Activated CD8-positive, alpha-beta T cell treated with anti-CD3 and anti-CD28 coated beads for 36 hours (primary cell): ENCODE measurements at regions not wholly inside any gene's neighbourhood (a gene's known extent, or its start where the extent isn't known, plus 50 kb on each side); places are given as distances from the start of the nearest gene placed in this dataset.
"Not testable (repeated sequence)": the region's sequence is repeated elsewhere in the genome, so short reads cannot be mapped to it uniquely, and the experiment has no call there.

Source experiments
- ATAC-seq: fragments of 200-7000 bp; cut with Tn5 transposase; one replicate; pipeline ENCODE4 v1.10.0; 2021; ENCODE audit warnings: mild to moderate bottlenecking, moderate library complexity
- CTCF ChIA-PET: fragments of 350-600 bp; sonication (Branson Sonifier 250); formaldehyde crosslinking; loops from one replicate; lab custom pipeline; 2021; ENCODE audit warnings: antibody characterized with exemption; lab: Charles Lee
- POLR2A ChIA-PET: fragments of 350-600 bp; sonication (Branson Sonifier 250); formaldehyde crosslinking; loops from one replicate; lab custom pipeline; 2021; ENCODE audit warnings: antibody characterized with exemption; lab: Charles Lee
- DNase-seq: peaks from one replicate; pipeline ENCODE4 v3.0.0-alpha.2; 2020
- H3K27ac Mint-ChIP-seq: one replicate; pipeline ENCODE4 v1.8.0; 2021; ENCODE audit warnings: mild to moderate bottlenecking, mixed read lengths
- H3K27me3 Mint-ChIP-seq: one replicate; pipeline ENCODE4 v1.8.0; 2021; ENCODE audit warnings: mixed read lengths
- H3K36me3 Mint-ChIP-seq: one replicate; pipeline ENCODE4 v1.8.0; 2021; ENCODE audit warnings: low read depth, mixed read lengths
- H3K4me1 Mint-ChIP-seq: one replicate; pipeline ENCODE4 v1.8.0; 2021; ENCODE audit warnings: low read depth, mixed read lengths
- H3K4me3 Mint-ChIP-seq: one replicate; pipeline ENCODE4 v1.8.0; 2021; ENCODE audit warnings: mild to moderate bottlenecking, moderate library complexity, mixed read lengths
- H3K9me3 Mint-ChIP-seq: one replicate; pipeline ENCODE4 v1.8.0; 2021; ENCODE audit warnings: mixed read lengths
- intact Hi-C: fragments of 100-400 bp; cut with micrococcal nuclease; formaldehyde crosslinking; loops from one replicate; pipeline ENCODE4 v1.10.0; 2022
- TF ChIP-seq, protein P1 (sequence below): fragments of 200-600 bp; IDR thresholded peaks from one replicate; pipeline ENCODE4 v1.8.0; 2022; ENCODE audit warnings: antibody characterized with exemption, mild to moderate bottlenecking

DNA sequence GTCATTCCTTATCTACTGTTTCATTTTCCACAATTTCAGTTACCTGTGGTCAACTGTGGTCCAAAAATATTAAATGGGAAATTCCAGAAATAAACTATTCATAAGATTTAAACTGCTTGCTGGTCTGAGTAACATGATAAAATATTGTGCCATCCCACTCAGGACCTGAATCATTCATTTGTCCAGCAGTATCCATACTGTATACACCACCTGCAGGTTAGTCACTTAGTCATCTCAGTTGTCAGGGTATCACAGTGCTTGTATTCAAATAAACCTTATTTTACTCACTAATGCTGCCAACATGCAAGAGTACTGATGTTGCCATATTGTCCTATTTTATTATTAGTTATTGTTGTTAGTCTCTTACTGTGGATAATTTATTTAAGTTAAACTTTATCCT is 139.7 kb downstream of the FBXO4 start:
- no peaks in the 10 kb centered on the region for H3K36me3 Mint-ChIP-seq
- POLR2A ChIA-PET, result no interaction called here

DNA sequence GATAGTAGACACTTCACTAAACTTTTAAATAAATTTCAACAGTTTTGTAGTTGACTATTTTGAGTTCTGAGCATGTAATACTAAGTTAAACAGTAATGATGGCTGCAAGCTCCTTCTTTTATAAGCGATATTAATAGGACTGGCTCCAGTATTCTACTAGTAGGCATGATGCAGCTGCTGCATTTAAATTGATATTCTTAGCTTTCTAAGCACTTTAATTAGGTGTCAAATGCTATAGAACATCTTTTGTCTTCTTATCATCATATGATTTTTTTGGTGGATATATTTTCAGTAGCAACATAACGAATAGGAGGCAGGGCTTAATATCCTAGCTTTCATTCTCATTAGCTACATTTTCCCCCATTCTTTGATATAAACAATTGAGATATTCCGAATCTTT is 141.1 kb downstream of the FBXO4 start:
- ChIA-PET CTCF (interaction anchor here (1.1 to 3.6 kb wide), 2 partner anchors 9 to 210 kb away, joined by 3 to 23 read pairs; no protein-coding TSS in a partner anchor), POLR2A (no interaction called here)
- ATAC-seq (no peak), DNase-seq (no peak)
- intact Hi-C loops, result no loop called here
- Mint-ChIP-seq H3K36me3 (no peaks in the 10 kb centered on the region), H3K27ac (no peak overlapping the region), H3K4me3 (no peak overlapping the region), H3K9me3 (no peaks in the 10 kb centered on the region), H3K4me1 (no peaks in the 10 kb centered on the region), H3K27me3 (no peaks in the 10 kb centered on the region)
- TF ChIP-seq, protein P1, sequence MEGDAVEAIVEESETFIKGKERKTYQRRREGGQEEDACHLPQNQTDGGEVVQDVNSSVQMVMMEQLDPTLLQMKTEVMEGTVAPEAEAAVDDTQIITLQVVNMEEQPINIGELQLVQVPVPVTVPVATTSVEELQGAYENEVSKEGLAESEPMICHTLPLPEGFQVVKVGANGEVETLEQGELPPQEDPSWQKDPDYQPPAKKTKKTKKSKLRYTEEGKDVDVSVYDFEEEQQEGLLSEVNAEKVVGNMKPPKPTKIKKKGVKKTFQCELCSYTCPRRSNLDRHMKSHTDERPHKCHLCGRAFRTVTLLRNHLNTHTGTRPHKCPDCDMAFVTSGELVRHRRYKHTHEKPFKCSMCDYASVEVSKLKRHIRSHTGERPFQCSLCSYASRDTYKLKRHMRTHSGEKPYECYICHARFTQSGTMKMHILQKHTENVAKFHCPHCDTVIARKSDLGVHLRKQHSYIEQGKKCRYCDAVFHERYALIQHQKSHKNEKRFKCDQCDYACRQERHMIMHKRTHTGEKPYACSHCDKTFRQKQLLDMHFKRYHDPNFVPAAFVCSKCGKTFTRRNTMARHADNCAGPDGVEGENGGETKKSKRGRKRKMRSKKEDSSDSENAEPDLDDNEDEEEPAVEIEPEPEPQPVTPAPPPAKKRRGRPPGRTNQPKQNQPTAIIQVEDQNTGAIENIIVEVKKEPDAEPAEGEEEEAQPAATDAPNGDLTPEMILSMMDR, result no peak

More for the DNA sequence above, 139.7 kb downstream of the FBXO4 start:
- DNase-seq (no peak), ATAC-seq (no peak)
- no peaks in the 10 kb centered on the region for H3K9me3 Mint-ChIP-seq
- CTCF ChIA-PET, result interaction anchor here (1.1 to 3.6 kb wide), 2 partner anchors 7 to 208 kb away, joined by 3 to 23 read pairs; no protein-coding TSS in a partner anchor
- no peak overlapping the region for H3K27ac Mint-ChIP-seq
- no peak overlapping the region for H3K4me3 Mint-ChIP-seq
- intact Hi-C loops, result no loop called here
- no peaks in the 10 kb centered on the region for H3K4me1 Mint-ChIP-seq
- H3K27me3 Mint-ChIP-seq, result no peaks in the 10 kb centered on the region
- TF ChIP-seq, protein P1, result no peak

DNA sequence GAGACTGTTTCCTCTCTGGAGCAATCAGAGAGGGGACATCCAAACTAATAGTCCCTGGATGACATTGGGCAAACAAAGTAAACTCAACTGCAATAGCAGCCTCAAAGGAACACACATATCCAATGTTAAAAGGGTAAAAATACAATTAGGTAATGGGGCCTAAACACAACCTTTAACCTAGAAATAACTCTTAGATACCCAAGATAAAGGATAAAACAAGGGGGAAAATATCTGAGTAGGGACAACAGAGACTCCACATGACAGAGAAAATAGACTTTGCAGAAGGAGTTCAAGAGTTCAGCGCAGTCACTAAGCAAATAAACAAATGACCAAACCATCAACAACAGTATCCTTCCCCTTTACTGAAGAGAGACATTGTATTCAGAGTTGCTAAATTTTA is 149.3 kb downstream of the FBXO4 start:
- POLR2A ChIA-PET, result no interaction called here
- H3K27ac Mint-ChIP-seq, result no peak overlapping the region
- ATAC-seq, result no peak
- H3K4me1 Mint-ChIP-seq, result no peaks in the 10 kb centered on the region
- CTCF ChIA-PET, result no interaction called here
- DNase-seq, result no peak
- no peaks in the 10 kb centered on the region for H3K36me3 Mint-ChIP-seq
- H3K9me3 Mint-ChIP-seq, result no peaks in the 10 kb centered on the region
- TF ChIP-seq, protein P1, result no peak
- intact Hi-C loops, result no loop called here
- H3K27me3 Mint-ChIP-seq, result peaks cover 6% of the 10 kb centered on the region
- H3K4me3 Mint-ChIP-seq, result no peak overlapping the region

DNA sequence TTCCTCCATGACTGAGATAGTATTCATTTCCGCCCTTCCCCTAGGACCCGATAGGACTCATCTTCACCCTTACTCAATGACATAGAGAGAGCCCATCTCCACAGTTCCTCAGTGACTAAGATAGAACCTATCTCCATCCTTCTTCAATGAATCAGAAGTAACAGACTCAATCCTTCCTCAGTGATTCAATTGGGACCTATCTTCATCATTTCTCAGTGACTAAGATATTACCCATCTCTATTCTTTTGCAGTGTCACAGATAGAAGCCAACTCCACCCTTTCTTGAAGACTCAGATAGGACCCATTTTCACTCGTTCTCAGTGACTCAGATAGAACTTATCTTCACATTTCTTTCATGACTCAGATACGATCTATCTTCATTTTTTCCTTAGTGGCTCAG is 164.6 kb downstream of the FBXO4 start:
- ChIA-PET CTCF (no interaction called here), POLR2A (no interaction called here)
- ATAC-seq, result no peak
- no peaks in the 10 kb centered on the region for H3K4me1 Mint-ChIP-seq
- no peak overlapping the region for H3K27ac Mint-ChIP-seq
- H3K27me3 Mint-ChIP-seq, result no peaks in the 10 kb centered on the region
- no peaks in the 10 kb centered on the region for H3K9me3 Mint-ChIP-seq
- TF ChIP-seq, protein P1, result no peak
- H3K4me3 Mint-ChIP-seq, result no peak overlapping the region
- DNase-seq, result no peak
- H3K36me3 Mint-ChIP-seq, result no peaks in the 10 kb centered on the region
- intact Hi-C loops, result no loop called here

DNA sequence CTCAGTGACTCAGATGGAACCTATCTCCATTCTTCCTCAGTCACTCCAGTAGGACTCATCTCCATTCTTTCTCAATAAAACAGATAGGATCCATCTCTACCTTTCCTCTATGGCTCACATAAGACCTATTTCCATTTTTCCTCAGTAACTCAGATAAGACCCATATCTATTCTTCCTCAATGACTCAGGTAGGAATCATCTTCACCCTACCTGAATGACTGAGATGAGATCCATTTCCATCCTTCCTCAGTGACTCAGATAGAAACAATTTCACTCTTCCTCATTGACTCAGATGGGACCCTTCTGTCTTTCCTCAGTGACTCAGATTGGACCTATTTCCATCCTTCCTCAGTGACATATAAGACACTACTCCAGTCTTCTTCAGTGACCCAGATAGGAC is 165.1 kb downstream of the FBXO4 start:
- no peak for ATAC-seq
- H3K27me3 Mint-ChIP-seq, result no peaks in the 10 kb centered on the region
- H3K4me1 Mint-ChIP-seq, result no peaks in the 10 kb centered on the region
- CTCF ChIA-PET, result no interaction called here
- TF ChIP-seq, protein P1, result no peak
- H3K9me3 Mint-ChIP-seq, result no peaks in the 10 kb centered on the region
- POLR2A ChIA-PET, result no interaction called here
- no peak for DNase-seq
- intact Hi-C loops, result no loop called here
- no peak overlapping the region for H3K4me3 Mint-ChIP-seq
- H3K27ac Mint-ChIP-seq, result no peak overlapping the region
- no peaks in the 10 kb centered on the region for H3K36me3 Mint-ChIP-seq

DNA sequence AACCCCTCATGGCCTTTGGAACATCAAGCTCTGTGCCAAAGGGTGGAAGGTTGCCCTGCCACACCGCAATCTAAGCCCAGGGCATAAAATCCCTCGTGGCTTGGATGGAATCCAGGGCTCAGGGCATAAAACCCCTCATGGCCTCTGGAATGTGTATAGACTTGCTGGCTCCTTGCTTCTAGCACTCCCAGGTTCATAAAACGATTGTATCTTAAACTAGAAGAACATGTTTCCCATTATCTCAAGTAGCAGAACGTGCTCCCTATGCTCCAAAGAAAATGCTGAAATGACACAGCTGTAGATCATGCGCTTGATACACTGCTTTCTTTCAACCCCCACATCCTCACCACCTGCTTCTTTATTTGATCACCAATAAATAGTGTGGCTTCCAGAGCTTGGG is 174.8 kb downstream of the FBXO4 start:
- ChIA-PET CTCF (interaction anchor here (1.2 kb wide), 1 partner anchor 42 kb away, joined by 3 read pairs; no protein-coding TSS in a partner anchor), POLR2A (interaction anchor here (0.6 kb wide), 1 partner anchor 45 kb away, joined by 3 read pairs; no protein-coding TSS in a partner anchor)
- H3K27ac Mint-ChIP-seq, H3K9me3 Mint-ChIP-seq, H3K36me3 Mint-ChIP-seq, ATAC-seq, H3K27me3 Mint-ChIP-seq, H3K4me1 Mint-ChIP-seq, intact Hi-C loops, DNase-seq, H3K4me3 Mint-ChIP-seq: not testable (repeated sequence)
